Peyer's patch (tissue), 4 donors: ENCODE measurements at regions not wholly inside any gene's neighbourhood (a gene's known extent, or its start where the extent isn't known, plus 50 kb on each side); places are given as distances from the start of the nearest gene placed in this dataset.

Experiments used
- CTCF ChIP-seq, 6 experiments: fragments of 450-650 bp in 4 of 6; fragments of 200-600 bp in 2 of 6; sonication (generic) in 1 of 6; IDR thresholded peaks; one replicate each; pipeline ENCODE4 v1.5.1; 2017 to 2019; ENCODE audit warnings: antibody characterized with exemption in 6 of 6, mild to moderate bottlenecking in 3 of 6, moderate library complexity in 1 of 6
- POLR2A ChIP-seq, 2 donors: fragments of 450-650 bp; IDR thresholded peaks; one replicate each; pipeline ENCODE4 v1.5.1; 2017; ENCODE audit warnings: antibody characterized with exemption in 2 of 2, mild to moderate bottlenecking in 2 of 2, moderate library complexity in 2 of 2

DNA sequence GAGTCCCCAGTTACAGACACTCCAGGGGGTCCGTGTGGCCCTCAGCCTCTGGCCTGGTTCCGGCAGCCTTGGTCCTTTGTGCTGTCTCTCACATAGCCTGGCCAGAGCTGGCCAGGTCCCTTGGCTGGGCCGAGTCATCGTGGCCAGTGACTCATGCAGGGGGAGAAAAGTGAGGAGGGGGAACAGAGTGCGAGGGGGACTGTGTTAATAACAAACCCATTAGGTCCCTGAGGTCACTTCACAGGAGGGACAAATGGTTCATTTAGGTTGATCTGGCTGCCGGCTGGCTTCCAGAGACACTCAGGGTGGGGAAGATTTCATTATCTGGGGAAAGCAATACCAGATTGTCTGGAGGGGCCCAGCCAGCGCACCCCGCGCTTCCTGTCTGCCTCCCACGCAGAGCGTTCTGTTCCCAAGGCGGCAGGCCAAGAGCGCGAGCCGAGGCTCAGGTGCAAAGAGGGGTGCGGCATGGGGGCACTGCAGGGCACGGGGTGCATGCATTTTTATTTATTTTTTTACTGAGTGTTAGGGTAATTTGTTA is 223.1 kb downstream of the SEC14L1 start:
- TF ChIP-seq POLR2A (IDR thresholded peaks at IDR 0.05): no peak
- no peak for TF ChIP-seq CTCF (IDR thresholded peaks at IDR 0.05)
